Ovary (tissue), 7 donors: ENCODE measurements at regions not wholly inside any gene's neighbourhood (a gene's known extent, or its start where the extent isn't known, plus 50 kb on each side); places are given as distances from the start of the nearest gene placed in this dataset.

Experiments
- DNase-seq, 5 donors: peaks; one replicate each; pipeline ENCODE4 v3.0.0-alpha.2; 2019 to 2020
- H3K27ac ChIP-seq, 2 donors: fragments of 200-600 bp; one replicate each; pipeline versions ENCODE4 v1.5.1 to v1.8.0; 2019 to 2022
- H3K27me3 ChIP-seq: fragments of 200-600 bp; one replicate; pipeline ENCODE4 v1.8.0; 2022
- H3K36me3 ChIP-seq: fragments of 200-600 bp; sonication (generic); one replicate; pipeline ENCODE4 v1.5.1; 2019
- H3K4me1 ChIP-seq: one replicate; pipeline ENCODE4 v1.8.1; 2013; ENCODE audit warnings: mild to moderate bottlenecking, moderate library complexity; ENCODE audit not compliant: insufficient read depth
- H3K4me3 ChIP-seq: fragments of 200-600 bp; sonication (generic); one replicate; pipeline ENCODE4 v1.5.1; 2017
- H3K9me3 ChIP-seq, 2 donors: fragments of 200-600 bp in 1 of 2; sonication (generic) in 1 of 2; one replicate each; pipeline versions ENCODE4 v1.5.1 to v1.8.1; 2013 to 2019; ENCODE audit warnings: mild to moderate bottlenecking in 1 of 2, moderate library complexity in 1 of 2
- CTCF ChIP-seq, 3 donors: fragments of 450-650 bp in 2 of 3; fragments of 200-600 bp in 1 of 3; IDR thresholded peaks; one replicate each; pipeline versions ENCODE4 v1.5.1 to v1.8.0; 2016 to 2022; ENCODE audit warnings: antibody characterized with exemption in 3 of 3, mild to moderate bottlenecking in 1 of 3
- EP300 ChIP-seq: sonication (generic); formaldehyde crosslinking; IDR thresholded peaks from one replicate; pipeline ENCODE4 v1.6.1; 2017; ENCODE audit warnings: antibody characterized with exemption
- POLR2A ChIP-seq: fragments of 450-650 bp; IDR thresholded peaks from one replicate; pipeline ENCODE4 v1.6.1; 2017; ENCODE audit warnings: antibody characterized with exemption, mild to moderate bottlenecking, moderate library complexity
- WGBS, 3 donors: extraction: QIAGEN DNeasy Blood & Tissue Kit in 1 of 3; methylation state at CpG; one replicate each; pipeline versions ENCODE4 v1.1.5 to v1.1.7; 2013 to 2017; 5-methylcytosine and 5-hydroxymethylcytosine counted together
- intact Hi-C, 4 donors: fragments of 100-400 bp; cut with DNase I; formaldehyde crosslinking; loops; one replicate each; pipeline versions ENCODE4 v1.11.0 to v1.15.1; 2022 to 2023
- donor health status: DM: no; HTN: no; CAD: no; lungs with moderate emphysema.
- donor health status: DM: no; HTN: no; CAD: no.
- donor health status: Bipolar disorder and iron deficiency.
- donor health status: DM: no; HTN: no; CAD: no.
- donor health status: DM: yes; HTN: yes; CAD: no.

- WGBS, 3 donors: 43 to 76% (median 66%) methylated on average over 1 of the region's 1 CpG
- Histone ChIP-seq H3K4me3 (no peak overlapping the region), H3K27me3 (no peaks in the 10 kb centered on the region), H3K36me3 (no peaks in the 10 kb centered on the region), H3K9me3 (no peaks in the 10 kb centered on the region), H3K4me1 (peaks cover 15% of the 10 kb centered on the region), H3K27ac (no peak overlapping the region)
- intact Hi-C loops: no loop called here
- DNase-seq: no peak
- no peak for TF ChIP-seq EP300
- TF ChIP-seq POLR2A: no peak
- no peak for TF ChIP-seq CTCF (IDR thresholded peaks at IDR 0.05)
These were observed 80.2 kb upstream of the SLC38A2 start for GRCh38 chr12:46452776-46453175.

GRCh38 chr12:46452061-46452615, 79.6 kb upstream of the SLC38A2 start:
- TF ChIP-seq POLR2A (no peak), EP300 (no peak), CTCF (IDR thresholded peaks at IDR 0.05) (no peak)
- WGBS, 3 donors: 41 to 49% (median 47%) methylated on average over 3 of the region's 3 CpGs
- Histone ChIP-seq H3K9me3 (no peaks in the 10 kb centered on the region), H3K4me3 (no peak overlapping the region), H3K27me3 (no peaks in the 10 kb centered on the region), H3K27ac (no peak overlapping the region), H3K4me1 (peaks cover 15% of the 10 kb centered on the region), H3K36me3 (no peaks in the 10 kb centered on the region)
- intact Hi-C loops: no loop called here
- no peak for DNase-seq

- no peak overlapping the region for H3K4me3 ChIP-seq
- TF ChIP-seq POLR2A (no peak), CTCF (IDR thresholded peaks at IDR 0.05) (no peak), EP300 (no peak)
- 73% methylated on average over 5 of the region's 5 CpGs for WGBS, 3 donors
- no peaks in the 10 kb centered on the region for H3K27me3 ChIP-seq
- H3K9me3 ChIP-seq: no peaks in the 10 kb centered on the region
- intact Hi-C loops: no loop called here
- no peak for DNase-seq
- peaks cover 17% of the 10 kb centered on the region for H3K4me1 ChIP-seq
- H3K27ac ChIP-seq: no peak overlapping the region
- H3K36me3 ChIP-seq: no peaks in the 10 kb centered on the region
These were observed 78.9 kb upstream of the SLC38A2 start for GRCh38 chr12:46451276-46452021.

GRCh38 chr12:46450279-46450748, 77.7 kb upstream of the SLC38A2 start:
- no peaks in the 10 kb centered on the region for H3K36me3 ChIP-seq
- peaks cover 11% of the 10 kb centered on the region for H3K4me1 ChIP-seq
- no peak overlapping the region for H3K4me3 ChIP-seq
- no peaks in the 10 kb centered on the region for H3K27me3 ChIP-seq
- intact Hi-C loops: no loop called here
- DNase-seq: peak; percentile 54 to 74 (median 62)
- H3K27ac ChIP-seq: no peak overlapping the region
- 10 to 37% (median 21%) methylated on average over 1 of the region's 1 CpG for WGBS, 3 donors
- no peaks in the 10 kb centered on the region for H3K9me3 ChIP-seq
- TF ChIP-seq EP300 (no peak), CTCF (IDR thresholded peaks at IDR 0.05) (no peak), POLR2A (no peak)
